Cardiac muscle cell (in vitro differentiated cells and primary cell): ENCODE measurements at regions not wholly inside any gene's neighbourhood (a gene's known extent, or its start where the extent isn't known, plus 50 kb on each side); places are given as distances from the start of the nearest gene placed in this dataset.

ENCODE experiments used
- DNase-seq, 2 donors: peaks; one replicate each; pipeline versions ENCODE4 v3.0.0 to v3.0.0-alpha.2; 2010 to 2017; ENCODE audit warnings: low read depth in 1 of 2, low spot score in 1 of 2
- H3K27ac ChIP-seq: fragments of 200-600 bp; sonication (generic); 2 replicates; pipeline ENCODE4 v1.5.1; 2016
- H3K27me3 ChIP-seq: fragments of 200-600 bp; sonication (generic); 2 replicates; pipeline ENCODE4 v1.6.0; 2016; ENCODE audit warnings: control low read depth
- H3K36me3 ChIP-seq: fragments of 200-600 bp; sonication (generic); 2 replicates; pipeline ENCODE4 v1.5.1; 2016; ENCODE audit warnings: control low read depth
- H3K4me1 ChIP-seq: fragments of 200-600 bp; sonication (generic); 2 replicates; pipeline ENCODE4 v1.8.1; 2017; ENCODE audit warnings: low read depth, mild to moderate bottlenecking, mixed run types
- H3K4me3 ChIP-seq: fragments of 200-600 bp; sonication (generic); 2 replicates; pipeline ENCODE4 v1.5.1; 2016; ENCODE audit warnings: mild to moderate bottlenecking
- H3K9me3 ChIP-seq: fragments of 200-600 bp; sonication (generic); 2 replicates; pipeline ENCODE4 v1.5.1; 2017; ENCODE audit warnings: low read depth, mild to moderate bottlenecking, control low read depth
- TF ChIP-seq, protein P1 (sequence below): IDR thresholded peaks from 2 replicates; pipeline ENCODE4 v1.5.1; 2012; ENCODE audit warnings: low read depth, mild to moderate bottlenecking, low read length

DNA sequence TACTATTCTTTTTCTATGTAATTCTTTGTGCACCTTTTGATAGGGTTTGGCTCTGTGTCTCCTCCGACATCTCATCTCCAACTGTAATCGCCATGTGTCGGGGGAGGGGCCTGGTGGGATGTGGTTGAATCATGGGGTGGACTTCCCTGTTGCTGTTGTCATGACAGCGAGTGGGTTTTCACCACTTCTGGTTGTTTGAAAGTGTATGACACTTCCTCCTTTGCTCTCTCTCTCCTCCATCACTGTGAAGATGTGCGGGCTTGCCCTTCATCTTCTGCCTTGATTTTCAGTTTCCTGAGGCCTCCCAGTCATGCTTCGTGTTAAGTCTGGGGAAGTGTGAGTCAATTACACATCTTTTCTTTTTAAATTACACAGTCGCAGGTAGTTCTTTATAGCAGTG lies 225.8 kb upstream of the DPPA4 start:
- TF ChIP-seq, protein P1, sequence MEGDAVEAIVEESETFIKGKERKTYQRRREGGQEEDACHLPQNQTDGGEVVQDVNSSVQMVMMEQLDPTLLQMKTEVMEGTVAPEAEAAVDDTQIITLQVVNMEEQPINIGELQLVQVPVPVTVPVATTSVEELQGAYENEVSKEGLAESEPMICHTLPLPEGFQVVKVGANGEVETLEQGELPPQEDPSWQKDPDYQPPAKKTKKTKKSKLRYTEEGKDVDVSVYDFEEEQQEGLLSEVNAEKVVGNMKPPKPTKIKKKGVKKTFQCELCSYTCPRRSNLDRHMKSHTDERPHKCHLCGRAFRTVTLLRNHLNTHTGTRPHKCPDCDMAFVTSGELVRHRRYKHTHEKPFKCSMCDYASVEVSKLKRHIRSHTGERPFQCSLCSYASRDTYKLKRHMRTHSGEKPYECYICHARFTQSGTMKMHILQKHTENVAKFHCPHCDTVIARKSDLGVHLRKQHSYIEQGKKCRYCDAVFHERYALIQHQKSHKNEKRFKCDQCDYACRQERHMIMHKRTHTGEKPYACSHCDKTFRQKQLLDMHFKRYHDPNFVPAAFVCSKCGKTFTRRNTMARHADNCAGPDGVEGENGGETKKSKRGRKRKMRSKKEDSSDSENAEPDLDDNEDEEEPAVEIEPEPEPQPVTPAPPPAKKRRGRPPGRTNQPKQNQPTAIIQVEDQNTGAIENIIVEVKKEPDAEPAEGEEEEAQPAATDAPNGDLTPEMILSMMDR = no peak
- Histone ChIP-seq H3K36me3 (no peaks in the 10 kb centered on the region), H3K27me3 (no peaks in the 10 kb centered on the region), H3K4me1 (no peaks in the 10 kb centered on the region), H3K4me3 (no peak overlapping the region), H3K27ac (no peak overlapping the region), H3K9me3 (no peaks in the 10 kb centered on the region)
- DNase-seq = no peak

DNA sequence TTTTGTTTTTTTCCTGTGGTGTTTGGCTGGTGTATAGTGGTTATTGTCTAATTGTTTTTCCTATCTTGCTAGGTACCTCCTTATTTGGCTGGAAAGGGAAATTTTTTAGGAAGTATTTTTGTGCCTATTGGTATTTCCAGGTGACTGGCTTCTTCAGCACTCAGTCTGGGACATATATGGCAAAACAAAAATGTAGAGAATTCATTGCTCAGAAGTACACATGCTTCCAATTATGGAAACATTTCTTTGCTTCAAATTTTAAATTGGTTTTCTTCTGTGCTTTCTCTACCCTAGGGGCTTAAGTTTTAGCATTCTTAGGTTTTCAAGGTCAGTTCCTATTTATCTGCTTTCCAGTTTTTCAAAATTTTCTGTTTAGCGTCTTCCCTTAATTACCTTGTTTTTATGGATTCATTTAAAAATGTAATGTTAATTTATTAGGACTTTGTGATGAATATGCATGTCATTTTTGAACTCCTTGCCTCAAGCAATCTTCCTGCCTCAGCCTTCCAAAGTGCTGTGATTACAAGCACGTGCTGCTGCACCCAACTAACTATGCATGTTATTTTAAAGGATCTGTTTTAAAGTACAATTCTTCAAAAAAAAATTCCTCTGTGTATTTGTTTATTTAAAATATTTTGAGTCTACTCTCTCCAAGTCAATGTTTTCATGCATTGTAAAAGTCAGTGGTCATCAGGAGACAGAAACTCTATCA lies 231.9 kb upstream of the DPPA4 start:
- Histone ChIP-seq H3K36me3 (no peaks in the 10 kb centered on the region), H3K4me1 (no peaks in the 10 kb centered on the region), H3K27me3 (no peaks in the 10 kb centered on the region), H3K9me3 (no peaks in the 10 kb centered on the region), H3K27ac (no peak overlapping the region), H3K4me3 (no peak overlapping the region)
- DNase-seq = no peak
- TF ChIP-seq, protein P1 = no peak

DNA sequence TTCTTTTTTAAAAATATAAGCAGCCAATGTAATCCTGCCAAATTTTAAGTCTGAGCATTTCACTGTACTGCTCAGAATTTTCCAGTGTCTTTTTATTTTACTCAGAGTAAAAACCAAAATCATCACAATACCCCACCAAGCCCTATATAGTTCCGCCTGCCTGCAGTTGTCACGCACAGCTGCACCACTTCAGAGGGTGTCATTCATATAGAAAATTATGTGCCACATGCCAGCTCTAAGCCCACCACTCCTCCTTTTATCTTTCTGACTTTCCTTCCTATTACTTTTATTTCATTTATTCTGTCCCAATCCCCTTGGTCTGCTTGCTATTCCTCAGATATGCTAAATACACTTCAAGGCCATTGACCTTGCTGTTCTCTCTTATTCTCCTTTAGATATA lies 233.1 kb upstream of the DPPA4 start:
- no peaks in the 10 kb centered on the region for H3K27me3 ChIP-seq
- H3K36me3 ChIP-seq = no peaks in the 10 kb centered on the region
- TF ChIP-seq, protein P1 = no peak
- H3K9me3 ChIP-seq = no peaks in the 10 kb centered on the region
- no peak overlapping the region for H3K27ac ChIP-seq
- no peak overlapping the region for H3K4me3 ChIP-seq
- H3K4me1 ChIP-seq = no peaks in the 10 kb centered on the region
- DNase-seq = no peak

DNA sequence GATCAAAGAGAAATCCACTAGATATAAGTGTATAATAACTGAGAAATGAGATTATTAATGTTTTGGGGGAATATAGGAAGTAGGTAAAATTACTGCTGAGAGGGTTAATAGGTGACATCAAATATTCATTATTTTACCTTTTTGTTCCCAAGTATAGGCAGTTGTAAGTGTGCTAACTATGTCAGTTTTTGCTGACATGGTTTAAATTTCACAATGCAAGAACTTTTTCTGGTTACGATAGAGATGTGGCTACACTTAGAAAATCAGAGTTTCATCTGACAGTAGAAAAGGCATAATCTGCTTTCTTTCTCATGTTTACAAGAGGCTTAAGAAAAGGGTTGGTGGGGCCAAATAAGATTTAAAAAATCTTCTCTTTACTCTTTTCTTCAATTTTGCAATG lies 235.0 kb upstream of the DPPA4 start:
- Histone ChIP-seq H3K9me3 (no peaks in the 10 kb centered on the region), H3K4me3 (no peak overlapping the region)
- TF ChIP-seq, protein P1 = no peak

DNA sequence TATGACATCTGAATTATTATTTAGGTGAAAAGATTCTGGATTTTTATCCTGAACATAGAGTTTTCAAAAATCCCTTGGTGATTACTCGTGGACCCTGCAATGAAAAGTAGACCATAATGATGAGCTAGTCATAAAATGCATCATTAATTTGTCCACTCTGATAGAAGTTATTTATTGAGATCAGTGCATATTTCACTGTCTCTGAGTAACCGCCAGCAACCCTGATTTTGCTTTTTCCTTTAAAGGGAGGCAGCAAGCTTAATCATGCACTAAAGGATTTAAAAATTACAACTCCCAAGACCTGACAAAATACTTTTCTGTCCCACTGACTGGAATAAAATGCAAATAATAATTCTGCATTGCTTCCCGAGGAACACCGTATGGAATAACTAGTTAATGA lies 259.6 kb upstream of the DPPA4 start:
- H3K27ac ChIP-seq = no peak overlapping the region
- H3K4me1 ChIP-seq = no peaks in the 10 kb centered on the region
- H3K27me3 ChIP-seq = no peaks in the 10 kb centered on the region
- H3K9me3 ChIP-seq = no peaks in the 10 kb centered on the region
- no peak for DNase-seq
- H3K36me3 ChIP-seq = no peaks in the 10 kb centered on the region
- TF ChIP-seq, protein P1 = no peak
- H3K4me3 ChIP-seq = no peak overlapping the region

More for the DNA sequence above, 235.0 kb upstream of the DPPA4 start:
- H3K27me3 ChIP-seq = no peaks in the 10 kb centered on the region
- H3K4me1 ChIP-seq = no peaks in the 10 kb centered on the region
- no peaks in the 10 kb centered on the region for H3K36me3 ChIP-seq
- no peak for DNase-seq
- no peak overlapping the region for H3K27ac ChIP-seq
